Common myeloid progenitor, CD34-positive (primary cell): ENCODE measurements at regions not wholly inside any gene's neighbourhood (a gene's known extent, or its start where the extent isn't known, plus 50 kb on each side); places are given as distances from the start of the nearest gene placed in this dataset.

Experiments
- CTCF ChIA-PET: fragments of 350-600 bp; sonication (Branson Sonifier 250); formaldehyde crosslinking; loops from one replicate; lab custom pipeline; 2021; ENCODE audit warnings: antibody characterized with exemption; lab: Charles Lee
- POLR2A ChIA-PET: fragments of 350-600 bp; sonication (Branson Sonifier 250); formaldehyde crosslinking; loops from one replicate; lab custom pipeline; 2021; ENCODE audit warnings: antibody characterized with exemption; lab: Charles Lee
- DNase-seq, 3 donors: peaks; one replicate each; pipeline versions ENCODE4 v3.0.0 to v3.0.0-alpha.2; 2013
- H3K27ac ChIP-seq, 2 experiments: 1 replicate in 1 of 2; 2 replicates in 1 of 2; pipeline ENCODE4 v1.7.0; 2013; ENCODE audit warnings: inconsistent platforms in 2 of 2, low read length in 2 of 2, mild to moderate bottlenecking in 2 of 2, low read depth in 1 of 2, moderate library complexity in 1 of 2; ENCODE audit not compliant: severe bottlenecking in 2 of 2, insufficient read depth in 1 of 2, poor library complexity in 1 of 2
- H3K27me3 ChIP-seq, 5 experiments: replicated peaks in 2 of 5; 1 replicate in 3 of 5; 2 replicates in 2 of 5; pipeline versions ENCODE4 v1.6.1 to v1.7.0; 2013; ENCODE audit warnings: low read length in 4 of 5, mild to moderate bottlenecking in 2 of 5, moderate library complexity in 2 of 5, inconsistent platforms in 1 of 5; ENCODE audit not compliant: insufficient read depth in 5 of 5, control insufficient read depth in 4 of 5
- H3K36me3 ChIP-seq, 4 experiments: 1 replicate in 2 of 4; 2 replicates in 2 of 4; pipeline versions ENCODE4 v1.6.1 to v1.7.0; 2013; ENCODE audit warnings: low read length in 3 of 4, control low read depth in 1 of 4, mild to moderate bottlenecking in 1 of 4; ENCODE audit not compliant: control insufficient read depth in 4 of 4, insufficient read depth in 4 of 4
- H3K4me1 ChIP-seq, 4 experiments: 1 replicate in 3 of 4; 2 replicates in 1 of 4; pipeline versions ENCODE4 v1.6.1 to v1.7.1; 2013; ENCODE audit warnings: low read length in 3 of 4, mild to moderate bottlenecking in 3 of 4, control low read depth in 1 of 4, inconsistent platforms in 1 of 4, moderate library complexity in 1 of 4; ENCODE audit not compliant: control insufficient read depth in 4 of 4, insufficient read depth in 4 of 4; ENCODE audit errors: control extremely low read depth in 1 of 4
- H3K4me3 ChIP-seq, 7 experiments: 1 replicate in 4 of 7; 2 replicates in 3 of 7; pipeline versions ENCODE4 v1.5.1 to v1.7.0; 2013; ENCODE audit warnings: mild to moderate bottlenecking in 7 of 7, low read length in 6 of 7, moderate library complexity in 6 of 7, inconsistent platforms in 2 of 7, low read depth in 2 of 7, control low read depth in 1 of 7; ENCODE audit not compliant: insufficient read depth in 4 of 7, control insufficient read depth in 1 of 7; ENCODE audit errors: extremely low read depth in 1 of 7
- H3K9me3 ChIP-seq, 5 experiments: 1 replicate in 4 of 5; 2 replicates in 1 of 5; pipeline versions ENCODE4 v1.6.1 to v1.7.1; 2013; ENCODE audit warnings: low read length in 4 of 5, mild to moderate bottlenecking in 2 of 5, inconsistent platforms in 1 of 5, low read depth in 1 of 5, moderate library complexity in 1 of 5; ENCODE audit not compliant: control insufficient read depth in 4 of 5, insufficient read depth in 2 of 5; ENCODE audit errors: control extremely low read depth in 1 of 5
- WGBS: methylation state at CpG from one replicate; pipeline ENCODE4 v1.1.5; 2013; ENCODE audit not compliant: insufficient coverage; 5-methylcytosine and 5-hydroxymethylcytosine counted together

GRCh38 chr22:34951212-34951611 is 114.7 kb upstream of the ISX start:
- WGBS, result 100% methylated on average over 1 of the region's 3 CpGs
- Histone ChIP-seq H3K27me3 (no peaks in the 10 kb centered on the region), H3K9me3 (no peaks in the 10 kb centered on the region), H3K4me1 (no peaks in the 10 kb centered on the region), H3K27ac (no peak overlapping the region), H3K4me3 (no peak overlapping the region), H3K36me3 (no peaks in the 10 kb centered on the region)
- CTCF ChIA-PET, result no interaction called here
- no peak for DNase-seq
- POLR2A ChIA-PET, result no interaction called here

DNA sequence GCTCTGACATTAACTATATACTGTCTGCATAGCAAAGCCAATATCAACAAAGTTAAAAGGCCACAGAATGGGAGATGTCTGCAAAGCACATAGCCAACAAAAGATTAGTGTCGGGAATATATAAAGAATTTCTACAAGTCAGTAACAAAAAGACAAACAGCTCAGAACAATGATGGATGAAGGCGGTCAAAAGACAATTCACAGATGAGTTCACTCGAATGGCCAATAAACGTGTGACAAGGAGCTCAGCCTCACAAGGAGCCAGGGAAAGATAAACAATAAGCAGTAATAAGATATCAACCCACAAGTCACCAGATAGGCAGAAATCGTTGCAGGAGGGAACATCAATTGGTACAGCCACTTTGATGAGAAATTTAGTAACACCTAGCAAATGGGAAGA is 106.0 kb upstream of the ISX start:
- WGBS, result 71% methylated on average over 3 of the region's 5 CpGs
- CTCF ChIA-PET, result no interaction called here
- POLR2A ChIA-PET, result no interaction called here

GRCh38 chr22:34966980-34967565 is 98.9 kb upstream of the ISX start:
- CTCF ChIA-PET, result no interaction called here
- H3K27ac ChIP-seq, result no peak overlapping the region
- H3K4me1 ChIP-seq, result no peaks in the 10 kb centered on the region
- WGBS, result 73% methylated on average over 4 of the region's 4 CpGs
- H3K27me3 ChIP-seq, result no peaks in the 10 kb centered on the region
- POLR2A ChIA-PET, result no interaction called here
- H3K36me3 ChIP-seq, result no peaks in the 10 kb centered on the region
- H3K9me3 ChIP-seq, result no peaks in the 10 kb centered on the region
- DNase-seq, result no peak
- H3K4me3 ChIP-seq, result no peak overlapping the region

More for the DNA sequence above, 106.0 kb upstream of the ISX start:
- H3K27ac ChIP-seq, result no peak overlapping the region
- no peaks in the 10 kb centered on the region for H3K36me3 ChIP-seq
- H3K9me3 ChIP-seq, result no peaks in the 10 kb centered on the region
- no peaks in the 10 kb centered on the region for H3K27me3 ChIP-seq
- no peak for DNase-seq
- H3K4me3 ChIP-seq, result no peak overlapping the region
- no peaks in the 10 kb centered on the region for H3K4me1 ChIP-seq

DNA sequence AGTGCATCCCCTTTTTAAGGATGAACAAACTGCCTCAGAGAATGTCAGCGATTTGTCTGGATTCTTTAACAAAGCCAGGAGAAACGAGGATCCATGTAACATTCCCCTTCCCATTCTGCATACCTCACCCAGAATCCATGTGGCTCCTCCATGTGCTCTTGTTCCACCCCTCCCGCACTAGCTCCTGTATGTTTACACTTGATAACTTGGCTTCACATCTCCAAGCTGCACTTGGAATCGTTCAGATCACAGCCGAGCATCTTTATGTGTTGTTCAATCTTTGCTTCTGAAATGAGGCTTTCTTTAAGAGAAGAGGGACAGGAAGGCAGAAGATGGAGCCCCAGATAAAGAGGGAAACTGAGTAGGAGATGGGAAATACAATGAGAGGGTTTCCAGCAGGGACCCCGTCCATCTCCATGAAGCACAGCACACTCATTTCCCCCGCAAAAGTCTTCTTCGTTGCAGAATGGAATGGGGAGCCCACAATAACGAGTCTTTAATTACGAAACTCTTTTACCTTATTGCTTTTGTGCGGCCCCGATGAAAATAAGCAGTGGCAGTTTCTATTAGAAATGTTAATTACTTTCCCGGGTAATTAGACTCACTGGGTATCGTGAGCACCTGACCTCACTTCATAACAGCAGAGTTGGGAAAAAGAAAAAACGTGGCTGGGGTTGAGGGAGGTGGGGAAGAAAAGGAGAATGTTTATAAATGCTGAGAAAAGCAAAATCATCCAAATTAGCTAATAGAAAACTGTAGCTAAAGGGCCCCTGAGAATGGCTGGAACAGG is 96.8 kb upstream of the ISX start:
- no peaks in the 10 kb centered on the region for H3K4me1 ChIP-seq
- H3K4me3 ChIP-seq, result no peak overlapping the region
- H3K9me3 ChIP-seq, result no peaks in the 10 kb centered on the region
- POLR2A ChIA-PET, result no interaction called here
- H3K27ac ChIP-seq, result no peak overlapping the region
- H3K27me3 ChIP-seq, result no peaks in the 10 kb centered on the region
- DNase-seq, result no peak
- CTCF ChIA-PET, result no interaction called here
- WGBS, result 93% methylated on average over 12 of the region's 15 CpGs
- no peaks in the 10 kb centered on the region for H3K36me3 ChIP-seq

DNA sequence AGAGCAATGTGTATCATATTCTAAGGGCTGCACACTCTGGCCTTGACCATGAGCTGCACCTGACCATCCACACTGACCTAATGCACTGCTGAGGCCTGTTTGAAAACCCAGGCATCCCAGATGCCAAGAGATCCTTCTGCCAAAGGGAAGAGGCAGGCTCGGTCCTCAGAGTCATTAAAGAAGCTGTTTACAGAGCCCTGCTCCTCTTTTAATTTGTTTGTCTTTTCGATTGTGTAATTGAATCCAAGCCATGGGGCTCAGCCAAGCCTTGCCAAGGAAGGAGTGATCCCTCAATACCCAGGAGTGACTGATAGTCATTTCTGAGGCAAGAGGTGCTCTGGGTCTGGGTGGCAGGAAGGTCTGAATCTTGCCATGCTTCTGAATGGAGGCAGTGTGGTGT is 94.5 kb upstream of the ISX start:
- no peaks in the 10 kb centered on the region for H3K4me1 ChIP-seq
- ChIA-PET CTCF (no interaction called here), POLR2A (no interaction called here)
- no peaks in the 10 kb centered on the region for H3K36me3 ChIP-seq
- peaks cover 0 to 3% (median 0%) of the 10 kb centered on the region in 5 experiments for H3K9me3 ChIP-seq
- no peak for DNase-seq
- H3K27ac ChIP-seq, result no peak overlapping the region
- no peaks in the 10 kb centered on the region for H3K27me3 ChIP-seq
- H3K4me3 ChIP-seq, result no peak overlapping the region
- WGBS, result 83% methylated on average over 2 of the region's 2 CpGs

- no peak for DNase-seq
- Histone ChIP-seq H3K4me1 (no peaks in the 10 kb centered on the region), H3K4me3 (no peak overlapping the region), H3K36me3 (no peaks in the 10 kb centered on the region), H3K27ac (no peak overlapping the region), H3K27me3 (no peaks in the 10 kb centered on the region), H3K9me3 (peaks cover 0 to 3% (median 0%) of the 10 kb centered on the region in 5 experiments)
- ChIA-PET CTCF (no interaction called here), POLR2A (no interaction called here)
- WGBS, result 88% methylated on average over 3 of the region's 8 CpGs
Observed at GRCh38 chr22:34972191-34972897, 93.6 kb upstream of the ISX start.

GRCh38 chr22:34973016-34973415 is 92.9 kb upstream of the ISX start:
- no peaks in the 10 kb centered on the region for H3K27me3 ChIP-seq
- no peaks in the 10 kb centered on the region for H3K4me1 ChIP-seq
- H3K27ac ChIP-seq, result no peak overlapping the region
- no peak overlapping the region for H3K4me3 ChIP-seq
- ChIA-PET CTCF (interaction anchor here (0.7 kb wide), 1 partner anchor 20 kb away, joined by 3 read pairs; no protein-coding TSS in a partner anchor), POLR2A (no interaction called here)
- DNase-seq, result no peak
- H3K9me3 ChIP-seq, result peaks cover 0 to 3% (median 0%) of the 10 kb centered on the region in 5 experiments
- 57% methylated on average over 1 of the region's 1 CpG for WGBS
- no peaks in the 10 kb centered on the region for H3K36me3 ChIP-seq
